ENCODE measurements at regions not wholly inside any gene's neighbourhood (a gene's known extent, or its start where the extent isn't known, plus 50 kb on each side); places are given as distances from the start of the nearest gene placed in this dataset.

GRCh38 chr5:159630545-159630944 lies 285.7 kb upstream of the ADRA1B start:
- no peak for DNase-seq (ENCODE audit: low spot score, unreplicated experiment)
- Mint-ChIP-seq H3K27ac (no peak overlapping the region), H3K4me3 (ENCODE audit: low read depth) (no peak overlapping the region), H3K27me3 (peaks cover 2% of the 10 kb centered on the region), H3K4me1 (ENCODE audit: low read depth) (no peaks in the 10 kb centered on the region), H3K9me3 (ENCODE audit: low read depth) (no peaks in the 10 kb centered on the region), H3K36me3 (ENCODE audit: insufficient read depth) (no peaks in the 10 kb centered on the region)
- TF ChIP-seq CTCF (IDR thresholded peaks at IDR 0.05; ENCODE audit: unreplicated experiment): no peak

GRCh38 chr5:159631001-159631400 lies 285.3 kb upstream of the ADRA1B start:
- H3K4me1 Mint-ChIP-seq (ENCODE audit: low read depth): no peaks in the 10 kb centered on the region
- H3K27ac Mint-ChIP-seq: no peak overlapping the region
- peaks cover 2% of the 10 kb centered on the region for H3K27me3 Mint-ChIP-seq
- no peaks in the 10 kb centered on the region for H3K9me3 Mint-ChIP-seq (ENCODE audit: low read depth)
- TF ChIP-seq CTCF (IDR thresholded peaks at IDR 0.05; ENCODE audit: unreplicated experiment): no peak
- DNase-seq (ENCODE audit: low spot score, unreplicated experiment): no peak
- H3K4me3 Mint-ChIP-seq (ENCODE audit: low read depth): no peak overlapping the region
- no peaks in the 10 kb centered on the region for H3K36me3 Mint-ChIP-seq (ENCODE audit: insufficient read depth)

DNA sequence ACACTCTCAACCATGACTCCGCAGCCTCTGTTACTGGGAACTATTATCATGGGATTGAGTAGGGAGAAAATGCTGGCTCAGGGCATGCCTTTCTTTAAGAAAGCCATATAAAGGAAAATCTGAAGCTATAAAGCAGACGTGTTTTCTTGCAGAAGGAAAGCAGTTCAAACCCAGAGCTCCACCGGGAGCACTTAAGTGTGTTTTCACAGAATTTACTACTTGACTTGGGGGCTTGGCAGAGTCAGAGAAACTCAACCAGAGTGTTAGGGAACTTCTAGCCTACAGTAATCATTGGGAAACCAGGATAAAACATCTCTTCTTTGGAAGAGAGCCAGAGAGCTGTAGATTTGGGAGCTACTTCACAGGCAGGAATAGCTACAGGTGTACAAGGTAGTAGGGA lies 283.4 kb upstream of the ADRA1B start:
- H3K9me3 Mint-ChIP-seq (ENCODE audit: low read depth): peaks cover 10% of the 10 kb centered on the region
- H3K27ac Mint-ChIP-seq: no peak overlapping the region
- no peaks in the 10 kb centered on the region for H3K36me3 Mint-ChIP-seq (ENCODE audit: insufficient read depth)
- DNase-seq (ENCODE audit: low spot score, unreplicated experiment): no peak
- no peaks in the 10 kb centered on the region for H3K4me1 Mint-ChIP-seq (ENCODE audit: low read depth)
- TF ChIP-seq CTCF (IDR thresholded peaks at IDR 0.05; ENCODE audit: unreplicated experiment): no peak
- H3K27me3 Mint-ChIP-seq: peaks cover 2% of the 10 kb centered on the region
- no peak overlapping the region for H3K4me3 Mint-ChIP-seq (ENCODE audit: low read depth)

- peaks cover 10% of the 10 kb centered on the region for H3K9me3 Mint-ChIP-seq (ENCODE audit: low read depth)
- no peaks in the 10 kb centered on the region for H3K27me3 Mint-ChIP-seq
- no peak for TF ChIP-seq CTCF (IDR thresholded peaks at IDR 0.05; ENCODE audit: unreplicated experiment)
Observed at GRCh38 chr5:159638481-159638880, 277.8 kb upstream of the ADRA1B start.

DNA sequence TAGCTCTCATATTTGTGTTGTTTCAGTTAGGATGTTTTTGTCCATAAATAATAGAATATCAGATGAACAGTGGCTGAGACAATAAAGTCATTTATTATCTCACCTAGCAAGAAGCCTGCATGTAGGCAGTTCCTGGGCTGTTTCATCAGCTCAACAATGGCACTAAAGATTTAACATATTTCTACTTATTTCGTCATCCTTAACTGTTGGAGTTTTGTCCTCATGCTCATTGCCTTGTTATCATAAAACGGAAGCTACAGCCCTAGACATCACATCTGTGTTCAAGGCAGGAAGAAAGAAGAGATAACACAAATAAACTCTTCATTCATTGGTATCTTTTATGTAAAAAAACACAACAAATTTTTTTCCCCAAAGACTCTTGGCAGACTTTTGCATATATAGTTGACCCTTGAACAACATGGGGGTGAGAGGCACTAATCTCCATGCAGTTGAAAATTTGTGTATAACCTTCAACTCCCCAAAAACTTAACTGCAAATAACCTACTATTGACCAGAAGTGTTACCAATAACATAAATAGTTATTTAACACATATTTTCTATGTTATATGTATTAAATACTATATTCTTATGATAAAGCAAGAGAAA lies 277.2 kb upstream of the ADRA1B start:
- Mint-ChIP-seq H3K27ac (no peak overlapping the region), H3K27me3 (no peaks in the 10 kb centered on the region), H3K9me3 (ENCODE audit: low read depth) (peaks cover 10% of the 10 kb centered on the region), H3K36me3 (ENCODE audit: insufficient read depth) (no peaks in the 10 kb centered on the region), H3K4me3 (ENCODE audit: low read depth) (no peak overlapping the region), H3K4me1 (ENCODE audit: low read depth) (no peaks in the 10 kb centered on the region)
- DNase-seq (ENCODE audit: low spot score, unreplicated experiment): no peak
- no peak for TF ChIP-seq CTCF (IDR thresholded peaks at IDR 0.05; ENCODE audit: unreplicated experiment)

More at GRCh38 chr5:159638481-159638880, 277.8 kb upstream of the ADRA1B start:
- DNase-seq (ENCODE audit: low spot score, unreplicated experiment): no peak
- Mint-ChIP-seq H3K4me3 (ENCODE audit: low read depth) (no peak overlapping the region), H3K36me3 (ENCODE audit: insufficient read depth) (no peaks in the 10 kb centered on the region), H3K4me1 (ENCODE audit: low read depth) (no peaks in the 10 kb centered on the region), H3K27ac (no peak overlapping the region)
